HG03066 (cell line): ENCODE measurements at regions not wholly inside any gene's neighbourhood (a gene's known extent, or its start where the extent isn't known, plus 50 kb on each side); places are given as distances from the start of the nearest gene placed in this dataset.

Source experiments
- ATAC-seq: cut with Tn5 transposase; IDR thresholded peaks from one replicate; pipeline ENCODE4 v1.9.1; 2021; ENCODE audit warnings: low read depth; ENCODE audit not compliant: unreplicated experiment

DNA sequence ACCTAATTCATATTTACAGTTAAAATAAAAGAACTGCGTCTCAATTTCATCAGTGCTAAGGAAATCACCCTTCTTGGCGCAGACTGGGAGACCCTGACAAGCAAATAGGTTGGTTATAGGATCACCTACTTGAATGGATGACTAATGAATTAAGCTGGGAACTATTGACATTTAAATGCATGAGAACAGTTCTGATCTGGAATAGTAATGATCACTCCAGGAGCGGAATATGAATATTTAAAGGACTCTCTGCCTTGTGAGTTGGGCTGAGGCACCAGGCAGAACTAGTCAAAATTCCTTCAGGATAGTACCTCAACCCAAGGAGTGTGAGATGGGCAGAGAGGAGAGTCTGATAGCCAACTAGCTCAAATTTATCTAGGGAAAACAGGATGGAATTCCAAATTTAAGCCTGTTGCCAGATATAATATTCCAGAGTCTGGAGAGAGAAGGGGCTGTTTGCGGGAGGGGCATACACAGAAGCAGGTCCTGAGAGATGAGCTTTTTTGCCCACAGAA lies 364.4 kb downstream of the CSNK1G3 start:
- no peak for ATAC-seq

- ATAC-seq: no peak
Measured at GRCh38 chr5:123875561-123876275, 363.7 kb downstream of the CSNK1G3 start.

DNA sequence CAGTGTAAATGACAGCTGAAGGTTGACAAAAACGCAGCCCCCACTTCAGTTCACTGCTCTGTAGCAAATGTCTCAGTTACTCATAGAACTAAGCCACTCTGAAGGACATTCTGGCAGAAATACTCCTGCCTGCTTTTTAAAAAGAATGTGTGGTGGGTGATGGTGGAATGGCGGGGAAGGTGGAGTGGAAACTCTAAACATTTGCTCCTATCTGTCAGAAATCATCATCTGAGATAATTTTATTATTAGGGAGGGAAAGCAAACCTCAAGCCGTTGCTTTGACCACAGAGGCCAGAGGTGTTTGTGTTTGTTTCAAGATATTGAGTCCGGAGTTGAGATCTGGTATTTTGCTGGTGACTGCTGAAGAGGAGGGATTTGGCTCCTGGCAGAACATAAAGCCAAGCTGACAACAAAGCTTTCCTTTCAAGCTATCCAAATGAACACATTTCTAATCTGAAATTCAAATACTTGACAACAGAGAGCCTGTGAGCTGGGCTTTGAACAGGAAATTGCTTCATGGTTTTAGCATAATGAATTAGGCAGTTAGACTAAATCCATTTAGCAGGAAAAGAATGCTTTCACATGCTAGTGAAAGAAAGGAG lies 362.7 kb downstream of the CSNK1G3 start:
- ATAC-seq: no peak

DNA sequence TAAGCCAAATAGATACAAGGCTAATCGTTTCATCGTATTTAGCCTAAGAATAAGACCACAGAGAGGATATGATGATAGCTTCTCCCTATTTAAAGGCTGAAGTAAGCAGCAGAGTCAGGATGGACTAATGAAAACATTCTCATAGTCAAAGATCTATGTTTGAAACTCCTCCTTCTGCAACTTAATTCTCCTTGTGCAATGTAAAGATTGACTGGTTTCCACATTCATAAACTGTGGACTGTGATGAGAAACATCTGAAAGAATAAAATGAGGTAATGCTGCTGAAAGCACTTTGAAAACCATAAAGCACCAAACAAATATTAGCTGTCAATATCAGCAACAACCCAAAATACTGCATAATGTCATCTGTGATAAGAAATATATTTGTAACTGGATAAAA lies 361.9 kb downstream of the CSNK1G3 start:
- ATAC-seq: no peak

GRCh38 chr5:123871373-123871772 lies 359.4 kb downstream of the CSNK1G3 start:
- no peak for ATAC-seq

GRCh38 chr5:123868881-123869280 lies 356.9 kb downstream of the CSNK1G3 start:
- ATAC-seq: no peak

GRCh38 chr5:123868267-123868666 lies 356.3 kb downstream of the CSNK1G3 start:
- ATAC-seq: no peak

DNA sequence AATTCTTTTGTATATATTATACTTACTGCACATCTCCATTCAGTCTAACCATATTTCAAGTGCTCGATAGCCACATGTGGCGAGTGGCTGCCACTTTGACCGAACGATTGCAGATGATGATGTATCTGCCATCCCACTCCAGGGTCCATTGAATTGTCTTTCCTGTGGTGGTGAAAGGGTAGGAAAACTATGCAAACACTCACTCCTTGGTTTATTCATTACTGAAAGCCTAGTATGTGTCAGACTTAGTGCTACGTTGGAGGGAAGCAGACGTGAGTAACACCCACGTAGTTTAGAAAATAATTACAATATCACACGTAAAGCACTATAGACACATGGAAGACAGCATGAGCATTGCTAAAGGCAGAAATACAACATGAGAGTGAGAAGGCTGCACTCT lies 353.7 kb downstream of the CSNK1G3 start:
- no peak for ATAC-seq

GRCh38 chr5:123864578-123864977 lies 352.6 kb downstream of the CSNK1G3 start:
- no peak for ATAC-seq

DNA sequence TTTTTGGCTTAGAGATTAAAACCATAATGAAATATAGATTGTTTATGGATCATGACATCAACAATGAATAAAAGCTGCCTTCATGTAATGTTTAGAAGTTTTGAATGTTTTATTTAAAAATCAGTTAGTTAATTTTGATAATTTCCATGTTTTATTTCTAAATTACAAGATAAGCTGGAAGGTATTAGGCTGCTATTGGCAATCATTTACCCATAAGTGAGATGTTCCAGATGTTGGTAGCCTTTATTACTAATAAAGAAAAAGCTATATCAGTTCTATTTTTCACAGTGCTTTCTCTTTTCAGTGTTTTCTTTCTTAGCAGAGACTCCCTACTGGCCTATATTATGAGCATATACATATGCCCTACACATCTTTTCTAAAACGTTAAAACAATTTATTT lies 347.0 kb downstream of the CSNK1G3 start:
- no peak for ATAC-seq

- no peak for ATAC-seq
Measured at GRCh38 chr5:123856766-123857165, 344.8 kb downstream of the CSNK1G3 start.

GRCh38 chr5:123855609-123856008 lies 343.6 kb downstream of the CSNK1G3 start:
- no peak for ATAC-seq

DNA sequence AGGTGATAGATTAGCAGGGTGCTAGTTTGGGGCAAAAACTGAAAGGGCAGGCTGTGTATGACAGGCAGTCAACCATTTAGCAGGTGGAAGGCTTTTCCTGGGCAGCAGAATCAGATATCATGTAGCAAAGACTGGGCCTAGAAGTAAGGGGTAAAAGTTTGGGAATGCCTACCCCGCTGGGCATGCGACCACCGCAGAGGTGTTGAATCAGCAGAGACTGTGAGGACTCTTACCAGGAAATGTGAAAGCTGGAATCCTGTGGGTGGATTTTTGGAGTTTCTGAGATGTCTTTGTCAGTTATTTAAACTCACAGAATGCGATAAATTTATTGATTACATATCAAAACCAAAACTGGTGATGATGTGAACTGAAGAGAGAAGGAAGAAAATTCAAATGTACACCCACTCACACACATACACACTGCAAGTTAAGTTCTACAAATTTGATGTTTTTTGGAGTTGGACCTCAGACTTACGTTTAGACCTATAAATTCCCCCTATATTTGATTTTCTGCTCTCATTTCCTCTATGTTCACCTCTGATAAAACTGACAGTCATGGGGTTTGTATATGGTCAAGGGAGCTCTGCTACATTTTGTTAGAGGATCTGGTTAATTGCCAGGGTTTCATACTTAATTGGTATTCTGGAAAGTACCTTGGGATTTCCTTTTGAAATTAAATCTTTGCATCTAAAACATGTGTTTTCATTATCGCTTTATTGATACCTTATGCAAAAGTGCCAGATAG lies 333.6 kb downstream of the CSNK1G3 start:
- ATAC-seq: no peak

DNA sequence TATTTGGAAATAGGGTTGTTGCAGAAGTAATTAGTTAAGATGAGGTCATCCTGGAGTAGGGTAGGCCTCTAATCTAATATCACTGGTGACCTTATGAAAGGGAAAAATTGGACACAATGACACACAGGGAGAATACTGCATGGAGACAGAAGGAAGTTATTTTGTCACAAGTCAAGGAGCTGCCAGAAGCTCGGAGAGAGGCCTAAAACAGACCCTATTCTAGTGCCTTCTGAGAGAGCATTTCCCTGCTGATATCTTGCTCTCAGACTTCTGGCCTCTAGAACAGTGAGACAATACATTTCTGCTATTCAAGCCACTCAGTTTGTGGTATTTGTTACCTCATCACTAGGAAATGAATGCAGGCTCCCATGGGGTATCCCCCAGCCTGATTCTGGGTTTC lies 332.9 kb downstream of the CSNK1G3 start:
- no peak for ATAC-seq

DNA sequence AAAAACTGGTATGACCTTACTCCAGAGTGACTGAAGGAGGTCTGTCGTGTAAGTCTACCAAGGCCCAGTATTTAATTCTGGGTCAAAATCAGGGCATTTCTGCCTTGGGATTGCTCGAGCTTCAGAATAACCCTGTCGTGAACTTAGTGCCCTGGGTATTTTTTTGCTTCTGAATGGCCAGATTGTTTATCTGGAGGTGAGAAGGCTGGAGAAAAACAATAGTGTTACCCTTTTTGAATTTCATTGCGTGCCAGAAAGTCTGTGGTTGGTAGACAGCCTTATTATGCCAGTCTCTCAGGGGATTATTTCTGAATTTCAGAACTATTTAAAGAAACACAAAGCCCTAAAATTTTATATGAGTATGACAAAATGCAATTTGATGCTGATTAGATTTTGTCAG lies 323.4 kb downstream of the CSNK1G3 start:
- no peak for ATAC-seq

DNA sequence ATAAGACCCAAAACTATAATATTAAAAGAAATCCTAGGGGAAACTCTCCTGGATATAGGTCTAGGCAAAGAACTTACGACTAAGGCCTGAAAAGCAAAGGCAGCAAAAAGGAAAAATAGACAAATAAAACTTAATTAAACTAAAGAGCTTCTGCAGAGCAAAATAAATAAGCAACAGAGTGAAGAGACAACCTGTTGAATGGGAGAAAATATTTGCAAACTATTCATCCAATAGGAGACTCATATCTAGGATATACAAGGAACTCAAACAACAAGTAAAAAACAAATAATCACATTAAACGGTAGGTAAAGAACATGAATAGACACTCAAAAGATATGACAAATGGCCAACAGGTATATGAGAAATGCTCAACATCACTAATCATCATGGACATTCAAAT lies 318.6 kb downstream of the CSNK1G3 start:
- no peak for ATAC-seq

DNA sequence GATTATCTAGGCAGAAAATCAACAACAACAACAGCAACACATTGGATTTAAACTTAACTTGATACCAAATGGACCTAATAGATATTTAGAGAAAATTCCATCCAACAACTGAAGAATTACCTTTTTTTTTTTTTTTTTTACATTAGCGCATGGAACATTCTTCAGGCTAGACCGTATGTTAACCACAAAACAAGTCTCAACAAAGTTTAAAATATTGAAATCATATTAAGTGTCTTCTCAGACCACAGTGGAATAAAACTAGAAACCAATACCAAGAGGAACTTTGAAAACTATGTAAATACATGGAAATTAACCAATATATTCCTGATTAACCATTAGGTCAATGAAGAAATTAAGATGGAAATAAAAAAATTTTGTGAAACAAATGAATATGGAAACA lies 315.8 kb downstream of the CSNK1G3 start:
- no peak for ATAC-seq

DNA sequence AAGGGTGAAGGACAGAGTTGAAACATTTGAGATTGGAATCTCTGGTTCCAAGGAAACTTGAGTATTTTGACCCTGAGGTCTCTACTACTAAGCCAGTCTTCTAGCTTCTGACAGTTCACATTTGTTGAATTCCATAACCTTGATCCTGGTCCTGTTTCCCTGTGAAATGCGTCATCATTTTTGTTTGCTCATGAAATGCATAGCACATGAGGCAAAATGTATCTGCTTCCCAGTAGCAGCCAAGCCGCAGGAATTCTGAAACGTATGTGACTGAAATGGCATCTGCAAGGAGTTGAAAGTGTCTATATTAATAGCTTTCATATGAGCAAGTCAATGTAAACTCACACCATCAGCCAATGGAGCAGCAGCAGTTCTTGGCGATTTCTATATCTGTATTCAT lies 307.9 kb downstream of the CSNK1G3 start:
- no peak for ATAC-seq

DNA sequence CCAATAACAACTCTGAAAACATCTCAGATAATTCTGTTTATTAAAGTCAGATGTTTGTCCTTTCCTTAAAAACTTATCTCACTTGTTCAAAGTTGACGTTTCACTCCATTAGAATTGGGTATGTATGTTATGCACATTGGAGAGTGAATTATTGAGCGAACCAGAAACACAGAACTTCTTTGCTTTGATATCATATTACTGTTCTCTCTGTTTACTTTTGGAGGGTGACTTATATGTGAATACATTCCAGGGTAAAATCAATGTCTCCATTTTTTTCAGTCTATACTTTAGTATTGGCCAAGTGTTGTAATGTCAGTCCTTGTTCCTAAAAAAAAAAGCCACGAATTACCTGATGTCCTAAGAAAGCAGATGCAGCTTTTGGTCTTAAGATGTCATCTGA lies 307.4 kb downstream of the CSNK1G3 start:
- ATAC-seq: no peak

DNA sequence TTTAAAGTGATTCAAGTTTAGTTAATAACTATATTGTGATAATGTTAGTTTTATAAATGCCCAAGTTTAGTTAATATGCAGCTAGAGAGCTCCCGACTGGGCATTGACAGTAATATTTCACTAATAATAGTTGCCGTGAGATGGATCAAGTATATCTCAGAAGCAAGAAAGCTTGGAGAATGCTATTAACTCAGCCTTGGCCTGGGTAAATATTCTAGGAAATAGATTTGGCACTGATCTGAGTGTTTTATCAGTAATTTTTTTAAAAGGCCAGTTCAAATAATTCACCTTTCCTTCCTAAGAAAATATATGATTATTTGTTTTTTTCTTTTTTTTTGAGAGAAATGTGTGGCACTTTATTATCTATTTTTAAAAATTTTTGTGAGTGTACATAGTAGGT lies 305.3 kb downstream of the CSNK1G3 start:
- ATAC-seq: no peak

DNA sequence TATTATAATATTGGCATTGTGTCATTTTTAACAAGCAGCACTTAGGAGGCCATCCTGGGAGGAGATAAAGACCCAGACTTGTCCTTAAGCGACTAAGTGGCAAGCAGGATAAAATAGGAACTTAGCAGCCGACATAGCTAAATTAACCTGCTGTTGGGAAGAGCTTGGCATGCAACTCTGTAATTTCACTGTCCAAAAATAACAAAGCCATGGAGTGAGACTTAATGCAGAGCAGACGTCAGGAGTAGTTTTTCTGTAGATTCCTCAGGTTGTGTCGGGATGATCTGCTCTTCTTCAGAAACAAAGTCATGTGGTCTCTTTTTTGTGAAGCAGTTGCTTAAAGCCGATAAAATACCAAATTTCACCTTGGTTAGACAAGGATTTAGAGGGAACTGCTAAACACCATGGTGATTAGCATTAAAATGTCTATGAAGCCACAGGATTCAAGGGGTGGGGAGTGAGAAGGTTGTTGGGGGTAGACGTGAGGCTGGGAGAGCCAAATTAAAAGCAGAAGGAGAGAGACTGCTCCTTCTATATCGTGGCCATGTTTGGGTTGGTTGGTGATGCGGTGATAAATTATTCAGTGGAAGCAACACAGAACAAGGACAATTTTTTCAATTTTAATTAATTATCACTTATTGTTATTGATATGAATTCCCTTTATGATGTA lies 303.0 kb downstream of the CSNK1G3 start:
- no peak for ATAC-seq
